ENCODE measurements at regions not wholly inside any gene's neighbourhood (a gene's known extent, or its start where the extent isn't known, plus 50 kb on each side); places are given as distances from the start of the nearest gene placed in this dataset.
A peak's percentile ranks its signal among the peaks of the same experiment; 100 is the strongest.
"Not testable (repeated sequence)": the region's sequence is repeated elsewhere in the genome, so short reads cannot be mapped to it uniquely, and the experiment has no call there.

GRCh38 chr5:101720033-101720432 is 576.1 kb downstream of the SLCO4C1 start:
- DNase-seq, result no peak

- DNase-seq, result no peak
These were observed 578.4 kb downstream of the SLCO4C1 start for GRCh38 chr5:101717721-101718120.

- no peak for DNase-seq
These were observed 579.1 kb downstream of the SLCO4C1 start for GRCh38 chr5:101716941-101717340.

- DNase-seq, result not testable (repeated sequence)
These were observed 580.3 kb downstream of the SLCO4C1 start for GRCh38 chr5:101715790-101716189.

GRCh38 chr5:101689306-101689705 is 606.8 kb downstream of the SLCO4C1 start:
- no peak for DNase-seq

GRCh38 chr5:101688156-101688555 is 607.9 kb downstream of the SLCO4C1 start:
- DNase-seq, result no peak

GRCh38 chr5:101687349-101687985 is 608.6 kb downstream of the SLCO4C1 start:
- DNase-seq, result no peak

GRCh38 chr5:101686536-101687157 is 609.4 kb downstream of the SLCO4C1 start:
- no peak for DNase-seq

GRCh38 chr5:101679816-101680215 is 616.3 kb downstream of the SLCO4C1 start:
- no peak for DNase-seq

GRCh38 chr5:101678481-101679193 is 617.4 kb downstream of the SLCO4C1 start:
- DNase-seq, result peak in 1 of 2 donors; percentile 21

GRCh38 chr5:101677961-101678360 is 618.1 kb downstream of the SLCO4C1 start:
- DNase-seq, result no peak

GRCh38 chr5:101676646-101677045 is 619.4 kb downstream of the SLCO4C1 start:
- no peak for DNase-seq

GRCh38 chr5:101675510-101676219 is 620.4 kb downstream of the SLCO4C1 start:
- no peak for DNase-seq

GRCh38 chr5:101673120-101673519 is 623.0 kb downstream of the SLCO4C1 start:
- no peak for DNase-seq

- no peak for DNase-seq
These were observed 631.9 kb downstream of the SLCO4C1 start for GRCh38 chr5:101664071-101664791.

- no peak for DNase-seq
These were observed 632.5 kb downstream of the SLCO4C1 start for GRCh38 chr5:101663543-101663942.

- no peak for DNase-seq
These were observed 633.8 kb downstream of the SLCO4C1 start for GRCh38 chr5:101662263-101662662.

- no peak for DNase-seq
These were observed 637.7 kb downstream of the SLCO4C1 start for GRCh38 chr5:101658433-101658832.

GRCh38 chr5:101653996-101654395 is 642.1 kb downstream of the SLCO4C1 start:
- no peak for DNase-seq

- no peak for DNase-seq
These were observed 648.2 kb downstream of the SLCO4C1 start for GRCh38 chr5:101647861-101648260.

GRCh38 chr5:101643794-101644193 is 652.3 kb downstream of the SLCO4C1 start:
- DNase-seq, result no peak

GRCh38 chr5:101637599-101637998 is 658.5 kb downstream of the SLCO4C1 start:
- DNase-seq, result no peak

GRCh38 chr5:101627770-101628169 is 668.3 kb downstream of the SLCO4C1 start:
- DNase-seq, result not testable (repeated sequence)

All from CD4-positive, alpha-beta T cell treated with Interleukin-4 for 1 hour (primary cell).